MCF 10A (cell line): ENCODE measurements at regions not wholly inside any gene's neighbourhood (a gene's known extent, or its start where the extent isn't known, plus 50 kb on each side); places are given as distances from the start of the nearest gene placed in this dataset.
A peak's percentile ranks its signal among the peaks of the same experiment; 100 is the strongest.

Source experiments
- BruUV-seq: library from RNA; stranded (reverse); fragments of 400-500 nt; replicated peaks from 2 replicates; lab custom pipeline; 2021; lab: Mats Ljungman, UMichigan
- CTCF ChIA-PET: fragments of 300-600 bp; sonication (Branson Sonifier 250); formaldehyde crosslinking; extraction: SDS; loops from one replicate; lab custom pipeline; 2021; ENCODE audit warnings: antibody characterized with exemption, inconsistent platforms; lab: Yijun Ruan, JAX
- POLR2A ChIA-PET: fragments of 300-600, 350-650 bp; sonication (Branson Sonifier 250); formaldehyde crosslinking; extraction: SDS; loops from one replicate; lab custom pipeline; 2020; ENCODE audit warnings: antibody characterized with exemption, inconsistent platforms; lab: Yijun Ruan, JAX
- DNase-seq: peaks from one replicate; pipeline ENCODE4 v3.0.0-alpha.2; 2018; ENCODE audit not compliant: unreplicated experiment
- H3K27ac Mint-ChIP-seq: one replicate; pipeline ENCODE4 v1.8.0; 2022; ENCODE audit warnings: mild to moderate bottlenecking, low read depth, mixed read lengths; ENCODE audit not compliant: unreplicated experiment
- H3K27me3 Mint-ChIP-seq: one replicate; pipeline ENCODE4 v1.8.0; 2022; ENCODE audit warnings: mixed read lengths; ENCODE audit not compliant: insufficient read depth, unreplicated experiment
- H3K36me3 Mint-ChIP-seq: one replicate; pipeline ENCODE4 v1.8.0; 2022; ENCODE audit warnings: mild to moderate bottlenecking, moderate library complexity, mixed read lengths; ENCODE audit not compliant: insufficient read depth, unreplicated experiment
- H3K4me1 Mint-ChIP-seq: one replicate; pipeline ENCODE4 v1.8.0; 2022; ENCODE audit warnings: mixed read lengths; ENCODE audit not compliant: insufficient read depth, unreplicated experiment
- H3K4me3 Mint-ChIP-seq: one replicate; pipeline ENCODE4 v1.8.0; 2022; ENCODE audit warnings: mild to moderate bottlenecking, moderate library complexity, mixed read lengths; ENCODE audit not compliant: unreplicated experiment
- H3K9me3 Mint-ChIP-seq: one replicate; pipeline ENCODE4 v1.8.0; 2022; ENCODE audit warnings: mixed read lengths; ENCODE audit not compliant: unreplicated experiment
- CTCF ChIP-seq: fragments of 200-600 bp; IDR thresholded peaks from one replicate; pipeline ENCODE4 v1.8.0; 2022; ENCODE audit warnings: antibody characterized with exemption, mild to moderate bottlenecking; ENCODE audit not compliant: unreplicated experiment
- intact Hi-C: fragments of 100-400 bp; cut with micrococcal nuclease; formaldehyde crosslinking; loops from 2 replicates; pipeline ENCODE4 v1.14.1; 2022

GRCh38 chr10:23517155-23517554 is 78.3 kb downstream of the OTUD1 start:
- BruUV-seq = no TSS peak
- H3K27ac Mint-ChIP-seq = no peak overlapping the region
- no peak for DNase-seq
- no peak overlapping the region for H3K4me3 Mint-ChIP-seq
- TF ChIP-seq CTCF = no peak
- intact Hi-C loops = loop anchor here (2.0 kb wide), 1 partner anchor 202 kb away; no protein-coding TSS in a partner anchor
- H3K27me3 Mint-ChIP-seq = peaks cover 15% of the 10 kb centered on the region
- H3K36me3 Mint-ChIP-seq = no peaks in the 10 kb centered on the region
- CTCF ChIA-PET = interaction anchor here (0.5 to 9.4 kb wide), 16 partner anchors 10 to 365 kb away, joined by 3 to 113 read pairs (median 4); no protein-coding TSS in a partner anchor
- no peaks in the 10 kb centered on the region for H3K9me3 Mint-ChIP-seq
- POLR2A ChIA-PET = interaction anchor here (0.6 to 1.0 kb wide), 2 partner anchors 11 to 305 kb away, joined by 3 to 9 read pairs; no protein-coding TSS in a partner anchor
- peaks cover 26% of the 10 kb centered on the region for H3K4me1 Mint-ChIP-seq

GRCh38 chr10:23521735-23522134 is 82.9 kb downstream of the OTUD1 start:
- Mint-ChIP-seq H3K36me3 (no peaks in the 10 kb centered on the region), H3K27me3 (peaks cover 15% of the 10 kb centered on the region), H3K9me3 (no peaks in the 10 kb centered on the region), H3K4me1 (peaks cover 8% of the 10 kb centered on the region), H3K27ac (no peak overlapping the region), H3K4me3 (no peak overlapping the region)
- no peak for DNase-seq
- ChIA-PET POLR2A (interaction anchor here (1.1 kb wide), 1 partner anchor 59 kb away, joined by 3 read pairs; no protein-coding TSS in a partner anchor), CTCF (interaction anchor here (0.7 to 2.8 kb wide), 8 partner anchors 8 to 395 kb away, joined by 3 to 25 read pairs (median 4); no protein-coding TSS in a partner anchor)
- no TSS peak for BruUV-seq
- intact Hi-C loops = no loop called here
- TF ChIP-seq CTCF = no peak

- Mint-ChIP-seq H3K27me3 (peaks cover 15% of the 10 kb centered on the region), H3K4me3 (no peak overlapping the region), H3K27ac (no peak overlapping the region), H3K4me1 (peaks cover 6% of the 10 kb centered on the region), H3K9me3 (no peaks in the 10 kb centered on the region), H3K36me3 (no peaks in the 10 kb centered on the region)
- BruUV-seq = no TSS peak
- peak; percentile 31 for DNase-seq
- no peak for TF ChIP-seq CTCF
- ChIA-PET POLR2A (no interaction called here), CTCF (interaction anchor here (0.7 to 2.8 kb wide), 5 partner anchors 8 to 396 kb away, joined by 3 to 25 read pairs (median 3); no protein-coding TSS in a partner anchor)
- intact Hi-C loops = no loop called here
These were observed 83.5 kb downstream of the OTUD1 start for GRCh38 chr10:23522345-23522744.

- Mint-ChIP-seq H3K9me3 (no peaks in the 10 kb centered on the region), H3K4me3 (no peak overlapping the region), H3K27me3 (peaks cover 11% of the 10 kb centered on the region), H3K4me1 (peaks cover 6% of the 10 kb centered on the region), H3K27ac (no peak overlapping the region), H3K36me3 (no peaks in the 10 kb centered on the region)
- intact Hi-C loops = no loop called here
- TF ChIP-seq CTCF = no peak
- CTCF ChIA-PET = interaction anchor here (0.6 to 10.3 kb wide), 5 partner anchors 8 to 395 kb away, joined by 3 to 304 read pairs (median 21); no protein-coding TSS in a partner anchor
- POLR2A ChIA-PET = no interaction called here
- BruUV-seq = no TSS peak
- DNase-seq = no peak
These were observed 84.4 kb downstream of the OTUD1 start for GRCh38 chr10:23523251-23523650.
